CD4-positive, alpha-beta T cell treated with Interleukin-12 subunit alpha and Interleukin-12 subunit beta, for 1 hour (primary cell): ENCODE measurements at regions not wholly inside any gene's neighbourhood (a gene's known extent, or its start where the extent isn't known, plus 50 kb on each side); places are given as distances from the start of the nearest gene placed in this dataset.

Experiments used
- DNase-seq: peaks from one replicate; pipeline ENCODE4 v3.0.0-alpha.2; 2020

DNA sequence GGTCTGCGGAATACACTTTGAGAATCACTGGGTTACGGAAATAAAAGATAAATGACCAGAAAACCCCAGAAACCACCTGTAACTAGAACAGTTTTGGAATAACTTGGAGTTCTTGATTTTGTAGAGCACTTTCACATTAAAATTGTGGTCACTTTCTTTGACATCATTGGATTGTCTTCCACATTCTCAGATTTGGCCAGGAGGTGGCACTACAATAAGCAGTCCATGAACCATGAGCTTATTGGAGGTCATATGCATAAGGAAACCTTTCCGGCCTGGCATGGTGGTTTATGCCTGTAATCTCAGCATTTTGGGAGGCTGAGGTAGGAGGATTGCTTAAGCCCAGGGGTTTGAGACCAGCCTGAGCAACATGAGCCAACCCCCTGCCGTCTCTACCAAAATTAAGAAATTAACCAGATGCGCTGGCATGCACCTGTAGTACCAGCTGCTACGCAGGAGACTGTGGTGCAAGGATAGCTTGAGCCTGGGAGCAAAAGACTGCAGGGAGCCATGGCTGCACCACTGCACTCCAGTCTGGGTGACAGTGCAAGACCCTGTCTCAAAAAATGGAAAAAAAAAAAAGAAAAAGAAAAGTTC, 107.7 kb upstream of the CAND1 start:
- DNase-seq: peak; percentile 36

DNA sequence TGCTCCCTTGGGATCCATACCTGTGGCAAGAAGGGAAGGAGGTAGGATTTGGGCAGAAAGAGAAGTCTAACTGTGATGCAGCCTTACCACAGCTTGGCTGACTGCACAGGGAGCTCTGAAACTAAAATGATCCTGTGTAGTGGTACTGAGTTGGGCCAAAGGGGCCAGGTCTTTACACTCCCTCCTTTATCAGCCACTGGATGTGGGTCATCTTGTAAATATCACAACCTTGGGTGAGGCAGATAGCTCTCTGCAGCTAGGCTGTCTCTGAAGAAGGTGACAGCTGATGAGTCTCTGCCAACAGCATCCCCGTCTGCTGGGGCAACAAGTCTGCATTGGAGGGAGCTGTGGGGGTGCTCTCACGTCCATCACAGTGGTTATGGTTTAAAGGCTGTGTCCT, 95.9 kb upstream of the CAND1 start:
- no peak for DNase-seq

- no peak for DNase-seq
Observed at GRCh38 chr12:67182551-67182950, 86.6 kb upstream of the CAND1 start.

DNA sequence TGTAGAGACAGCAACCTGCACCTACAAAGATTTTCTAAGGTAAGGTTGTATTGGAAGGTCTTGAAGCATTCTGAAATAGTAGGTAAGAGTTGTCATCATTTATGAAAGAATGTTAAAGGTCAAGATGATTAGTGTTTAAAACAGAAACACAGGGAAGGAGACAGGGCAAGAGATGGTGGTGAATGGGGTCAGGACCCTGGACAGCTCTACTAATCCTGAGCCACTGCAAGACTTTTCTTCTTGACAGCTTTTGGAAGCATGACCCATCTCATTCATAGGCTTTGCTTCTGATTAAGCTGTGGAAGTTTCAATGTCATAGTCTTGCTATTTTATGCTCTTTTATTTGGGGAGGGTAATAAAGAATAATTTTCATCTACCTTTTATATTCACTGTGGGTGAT, 75.5 kb upstream of the CAND1 start:
- DNase-seq: peak; percentile 5

DNA sequence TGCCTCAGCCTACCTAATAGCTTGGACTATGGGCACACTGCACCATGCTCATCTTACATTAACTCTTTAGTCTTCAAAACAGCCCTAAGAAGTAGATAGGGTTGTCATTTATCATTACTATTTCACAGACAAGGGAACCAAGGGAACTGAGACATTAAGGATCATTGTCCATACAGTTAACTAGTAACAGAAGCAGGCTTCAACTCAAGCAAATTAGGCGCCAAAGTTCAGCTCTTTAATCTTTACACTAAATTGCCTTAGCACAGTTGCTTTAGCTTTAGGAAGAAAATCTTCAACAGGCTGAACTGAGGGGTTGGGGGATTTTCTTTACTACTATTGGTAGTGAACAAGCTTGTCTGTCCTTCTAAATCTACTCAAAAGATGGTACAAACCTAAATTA, 68.8 kb upstream of the CAND1 start:
- DNase-seq: no peak

DNA sequence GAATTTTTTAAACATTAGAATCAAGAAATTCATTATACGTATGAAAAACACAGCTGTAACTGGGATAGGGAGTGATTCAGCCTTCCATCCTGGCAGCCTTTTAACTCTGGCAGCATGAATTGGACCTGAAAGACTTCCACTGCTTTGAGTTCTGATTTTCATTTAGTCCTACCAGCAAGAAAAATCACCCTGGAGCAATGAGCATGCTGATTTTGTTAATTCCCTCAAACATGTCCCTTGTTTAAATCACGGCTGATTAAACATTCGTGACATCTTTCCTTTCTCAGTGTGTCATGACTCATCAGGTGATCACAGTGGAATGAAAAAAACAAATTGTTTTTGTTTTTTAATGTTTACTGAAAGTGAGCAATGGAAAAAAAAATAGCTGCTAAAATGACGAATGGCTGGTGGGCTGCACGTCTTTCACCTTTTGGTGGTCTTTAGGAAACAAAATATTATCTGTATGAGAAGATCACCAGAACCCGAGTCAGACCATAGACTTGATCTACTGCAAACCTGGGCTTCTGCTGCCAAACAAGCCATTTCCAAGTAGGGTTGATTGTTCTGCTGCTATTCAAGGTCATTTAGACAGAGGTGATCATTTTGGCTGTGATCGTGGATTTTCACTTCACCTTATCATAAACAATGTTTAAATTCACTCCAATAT, 67.0 kb upstream of the CAND1 start:
- no peak for DNase-seq

GRCh38 chr12:67202678-67203012, 66.5 kb upstream of the CAND1 start:
- no peak for DNase-seq

DNA sequence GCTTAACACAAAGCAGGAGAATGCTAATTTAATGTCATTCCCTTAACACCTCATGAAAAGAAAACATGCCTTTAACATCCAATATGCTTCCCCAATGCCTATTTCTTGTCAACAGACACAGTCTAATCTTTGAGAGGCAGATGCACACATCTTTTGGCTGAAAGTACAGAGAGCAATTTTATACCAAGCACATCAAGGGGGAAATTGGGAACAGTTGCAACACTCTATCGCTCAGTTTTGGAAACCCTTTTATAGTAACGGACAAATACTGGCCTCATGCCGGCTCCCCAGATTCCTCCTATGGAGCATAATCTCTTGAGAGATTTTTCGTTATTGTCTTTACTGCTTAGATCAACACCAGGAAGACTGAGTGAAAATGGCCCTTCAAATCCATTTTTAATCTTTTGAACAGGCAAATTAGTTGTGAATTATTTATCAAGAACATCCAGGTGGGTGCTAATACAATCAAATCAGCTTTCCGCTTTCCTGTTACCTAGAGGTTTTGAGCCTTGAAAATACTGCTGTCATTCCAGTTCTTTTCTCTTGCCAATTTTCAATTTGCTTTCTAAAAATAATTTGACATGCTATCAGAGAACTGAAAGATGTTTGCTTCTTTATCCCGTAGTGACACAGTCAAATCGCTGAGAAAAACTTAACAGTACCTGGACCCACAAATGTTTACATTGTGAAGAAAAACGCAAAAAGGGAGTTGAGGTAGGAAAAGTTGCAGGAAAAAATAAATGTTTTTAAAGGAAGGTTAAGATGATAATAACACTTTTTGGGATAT, 60.7 kb upstream of the CAND1 start:
- DNase-seq: no peak

GRCh38 chr12:67211029-67211428, 58.1 kb upstream of the CAND1 start:
- no peak for DNase-seq

DNA sequence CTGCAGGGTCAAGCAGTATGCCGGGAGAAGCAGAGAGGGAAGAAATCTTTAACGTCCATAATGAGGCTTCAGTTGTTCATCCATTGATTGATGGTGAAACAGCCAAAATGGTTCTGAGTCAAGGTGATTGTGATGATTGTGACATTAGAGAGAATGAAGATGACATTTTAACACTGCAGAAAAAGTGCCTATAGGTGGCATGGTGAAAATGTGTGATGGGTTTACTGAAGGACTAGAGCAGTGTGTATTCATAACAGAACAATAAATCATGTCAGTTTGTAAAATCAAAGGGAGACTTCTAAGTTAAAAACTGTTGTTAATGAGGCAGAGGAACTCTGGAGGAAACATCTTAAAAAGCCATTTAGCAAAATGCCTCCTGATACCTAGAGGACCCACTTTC, 57.7 kb upstream of the CAND1 start:
- no peak for DNase-seq

DNA sequence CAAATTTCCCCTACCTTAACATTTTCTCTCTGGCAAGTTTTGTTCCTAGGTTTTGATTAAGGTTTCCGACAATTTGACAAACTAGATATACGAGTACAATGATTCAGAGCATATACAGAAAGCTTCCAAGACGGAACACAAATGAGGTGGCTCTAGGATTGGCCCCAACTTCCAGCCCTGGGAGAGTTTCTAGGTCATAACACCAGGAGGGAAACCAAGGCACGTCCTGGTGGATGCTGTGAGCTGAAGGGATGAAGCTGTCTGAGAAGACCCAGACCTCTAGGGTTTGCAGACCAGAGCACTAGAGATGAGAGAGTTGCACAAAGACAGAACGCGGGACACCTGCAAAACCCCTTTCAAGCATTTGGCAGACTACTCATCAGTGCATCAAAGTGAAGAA, 51.5 kb upstream of the CAND1 start:
- no peak for DNase-seq
